NT2/D1 (cell line): ENCODE measurements at regions not wholly inside any gene's neighbourhood (a gene's known extent, or its start where the extent isn't known, plus 50 kb on each side); places are given as distances from the start of the nearest gene placed in this dataset.

Source experiments
- SUZ12 ChIP-seq: IDR thresholded peaks from 2 replicates; pipeline ENCODE4 v1.6.1; 2011; ENCODE audit not compliant: insufficient read length, insufficient read depth; ENCODE audit errors: extremely low read depth
- YY1 ChIP-seq: IDR thresholded peaks from 2 replicates; pipeline ENCODE4 v1.6.1; 2011; ENCODE audit not compliant: insufficient read length, insufficient read depth
- ZNF274 ChIP-seq: IDR thresholded peaks from 2 replicates; pipeline ENCODE4 v1.6.1; 2011; ENCODE audit warnings: mild to moderate bottlenecking, low read depth, low read length

GRCh38 chr7:157471259-157472125 is 134.7 kb downstream of the DNAJB6 start:
- TF ChIP-seq ZNF274 (no peak), YY1 (no peak), SUZ12 (no peak)
